Astrocyte (in vitro differentiated cells and primary cell): ENCODE measurements at regions not wholly inside any gene's neighbourhood (a gene's known extent, or its start where the extent isn't known, plus 50 kb on each side); places are given as distances from the start of the nearest gene placed in this dataset.
A peak's percentile ranks its signal among the peaks of the same experiment; 100 is the strongest.

Experiments used
- DNase-seq: peaks from one replicate; pipeline ENCODE4 v3.0.0-alpha.2; 2010; ENCODE audit warnings: low read depth
- FAIRE-seq: peaks from 2 replicates; lab custom pipeline; 2011; peaks lifted over from hg19 to GRCh38; lab: Jason Lieb, UNC
- H2AFZ ChIP-seq: 2 replicates; pipeline ENCODE4 v1.6.0; 2012; ENCODE audit warnings: low read depth, low read length, inconsistent platforms
- H3K27ac ChIP-seq: 2 replicates; pipeline ENCODE4 v1.5.1; 2011; ENCODE audit warnings: low read depth, low read length, inconsistent platforms
- H3K27me3 ChIP-seq: 2 replicates; pipeline ENCODE4 v1.6.0; 2011; ENCODE audit warnings: low read length, inconsistent platforms; ENCODE audit not compliant: insufficient read depth
- H3K36me3 ChIP-seq: 2 replicates; pipeline ENCODE4 v1.5.1; 2011; ENCODE audit warnings: low read length, inconsistent platforms; ENCODE audit not compliant: insufficient read depth
- H3K4me1 ChIP-seq: 2 replicates; pipeline ENCODE4 v1.5.1; 2011; ENCODE audit warnings: low read length, inconsistent platforms; ENCODE audit not compliant: insufficient read depth
- H3K4me2 ChIP-seq: 2 replicates; pipeline ENCODE4 v1.6.0; 2012; ENCODE audit warnings: low read length, inconsistent platforms
- H3K4me3 ChIP-seq: 2 replicates; pipeline ENCODE4 v1.5.1; 2011; ENCODE audit warnings: low read depth, mild to moderate bottlenecking, low read length, inconsistent platforms; ENCODE audit not compliant: insufficient read depth
- H3K79me2 ChIP-seq: 2 replicates; pipeline ENCODE4 v1.6.0; 2012; ENCODE audit warnings: mild to moderate bottlenecking, low read length, inconsistent platforms; ENCODE audit not compliant: insufficient read depth
- H3K9ac ChIP-seq: 2 replicates; pipeline ENCODE4 v1.6.0; 2012; ENCODE audit warnings: mild to moderate bottlenecking, low read length, inconsistent platforms
- H3K9me3 ChIP-seq: 2 replicates; pipeline ENCODE4 v1.5.1; 2012; ENCODE audit warnings: low read depth, mild to moderate bottlenecking, low read length, inconsistent platforms; ENCODE audit not compliant: insufficient read depth
- H4K20me1 ChIP-seq: 2 replicates; pipeline ENCODE4 v1.6.0; 2012; ENCODE audit warnings: low read length, inconsistent platforms; ENCODE audit not compliant: insufficient read depth
- H3K27ac Mint-ChIP-seq: one replicate; pipeline ENCODE4 v1.8.0; 2021; ENCODE audit warnings: mild to moderate bottlenecking, mixed read lengths; ENCODE audit not compliant: unreplicated experiment
- H3K27me3 Mint-ChIP-seq: one replicate; pipeline ENCODE4 v1.8.0; 2021; ENCODE audit warnings: low read depth, mixed read lengths; ENCODE audit not compliant: unreplicated experiment
- H3K36me3 Mint-ChIP-seq: one replicate; pipeline ENCODE4 v1.8.0; 2021; ENCODE audit warnings: low read depth, mixed read lengths; ENCODE audit not compliant: unreplicated experiment
- H3K4me1 Mint-ChIP-seq: one replicate; pipeline ENCODE4 v1.8.0; 2021; ENCODE audit warnings: low read depth, mixed read lengths; ENCODE audit not compliant: unreplicated experiment
- H3K4me3 Mint-ChIP-seq: one replicate; pipeline ENCODE4 v1.8.0; 2021; ENCODE audit warnings: mild to moderate bottlenecking, moderate library complexity, mixed read lengths; ENCODE audit not compliant: unreplicated experiment
- H3K9me3 Mint-ChIP-seq: one replicate; pipeline ENCODE4 v1.8.0; 2021; ENCODE audit warnings: mild to moderate bottlenecking, mixed read lengths; ENCODE audit not compliant: unreplicated experiment
- CTCF ChIP-seq: IDR thresholded peaks from 2 replicates; pipeline ENCODE4 v1.5.1; 2011; ENCODE audit warnings: low read depth, mild to moderate bottlenecking, inconsistent platforms, low read length, moderate library complexity; ENCODE audit not compliant: insufficient read depth
- EZH2 ChIP-seq: IDR thresholded peaks from 2 replicates; pipeline ENCODE4 v1.6.1; 2012; ENCODE audit warnings: mild to moderate bottlenecking, low read length, inconsistent platforms; ENCODE audit not compliant: insufficient read depth

GRCh38 chr5:96023518-96023917 is 61.9 kb upstream of the ELL2 start:
- Histone ChIP-seq H3K4me1 (peaks cover 11% of the 10 kb centered on the region), H3K4me3 (no peak overlapping the region), H2AFZ (no peak overlapping the region), H3K36me3 (no peaks in the 10 kb centered on the region), H3K4me2 (no peak overlapping the region), H4K20me1 (no peaks in the 10 kb centered on the region), H3K9ac (no peak overlapping the region), H3K9me3 (no peaks in the 10 kb centered on the region), H3K79me2 (no peaks in the 10 kb centered on the region), H3K27ac (no peak overlapping the region), H3K27me3 (no peaks in the 10 kb centered on the region)
- Mint-ChIP-seq H3K27ac (peak overlapping the region; percentile 84), H3K27me3 (no peaks in the 10 kb centered on the region), H3K4me1 (peaks cover 33% of the 10 kb centered on the region), H3K36me3 (no peaks in the 10 kb centered on the region), H3K9me3 (no peaks in the 10 kb centered on the region), H3K4me3 (no peak overlapping the region)
- FAIRE-seq = peak; percentile 89
- DNase-seq = peak; percentile 86
- TF ChIP-seq EZH2 = no peak

- peak overlapping the region; percentile 23 for H3K27ac Mint-ChIP-seq
- H3K36me3 Mint-ChIP-seq = no peaks in the 10 kb centered on the region
- Histone ChIP-seq H3K4me2 (no peak overlapping the region), H3K27ac (no peak overlapping the region), H3K4me3 (no peak overlapping the region), H3K9me3 (no peaks in the 10 kb centered on the region), H3K36me3 (no peaks in the 10 kb centered on the region), H4K20me1 (no peaks in the 10 kb centered on the region), H3K4me1 (peaks cover 14% of the 10 kb centered on the region), H3K9ac (no peak overlapping the region), H3K79me2 (no peaks in the 10 kb centered on the region), H3K27me3 (no peaks in the 10 kb centered on the region), H2AFZ (no peak overlapping the region)
- no peak for DNase-seq
- no peak overlapping the region for H3K4me3 Mint-ChIP-seq
- no peaks in the 10 kb centered on the region for H3K9me3 Mint-ChIP-seq
- peaks cover 36% of the 10 kb centered on the region for H3K4me1 Mint-ChIP-seq
- TF ChIP-seq EZH2 = no peak
- TF ChIP-seq CTCF = no peak
- H3K27me3 Mint-ChIP-seq = no peaks in the 10 kb centered on the region
- no peak for FAIRE-seq
These were observed 61.3 kb upstream of the ELL2 start for GRCh38 chr5:96022971-96023370.

- peak; percentile 17 for FAIRE-seq
- no peaks in the 10 kb centered on the region for H3K27me3 ChIP-seq
These were observed 56.3 kb upstream of the ELL2 start for GRCh38 chr5:96017951-96018350.

More at GRCh38 chr5:96017951-96018350, 56.3 kb upstream of the ELL2 start:
- H3K27me3 Mint-ChIP-seq = no peaks in the 10 kb centered on the region
- Histone ChIP-seq H2AFZ (no peak overlapping the region), H3K4me2 (peak overlapping the region; percentile 1), H3K9ac (no peak overlapping the region), H3K36me3 (no peaks in the 10 kb centered on the region), H3K9me3 (no peaks in the 10 kb centered on the region), H3K79me2 (no peaks in the 10 kb centered on the region), H3K27ac (peak overlapping the region; percentile 1), H3K4me1 (peaks cover 6% of the 10 kb centered on the region), H3K4me3 (no peak overlapping the region), H4K20me1 (no peaks in the 10 kb centered on the region)
- peaks cover 8% of the 10 kb centered on the region for H3K4me1 Mint-ChIP-seq
- no peak overlapping the region for H3K27ac Mint-ChIP-seq
- H3K4me3 Mint-ChIP-seq = no peak overlapping the region
- H3K36me3 Mint-ChIP-seq = no peaks in the 10 kb centered on the region
- H3K9me3 Mint-ChIP-seq = no peaks in the 10 kb centered on the region
- TF ChIP-seq CTCF (no peak), EZH2 (no peak)
- DNase-seq = peak; percentile 84
